Liver (tissue), 8 donors: ENCODE measurements at regions not wholly inside any gene's neighbourhood (a gene's known extent, or its start where the extent isn't known, plus 50 kb on each side); places are given as distances from the start of the nearest gene placed in this dataset.
"Not testable (repeated sequence)": the region's sequence is repeated elsewhere in the genome, so short reads cannot be mapped to it uniquely, and the experiment has no call there.

ENCODE experiments used
- DNase-seq: peaks from one replicate; pipeline ENCODE4 v3.0.0-alpha.2; 2017; ENCODE audit warnings: low spot score
- H3K27ac ChIP-seq, 2 donors: one replicate each; pipeline ENCODE4 v1.7.0; 2013; ENCODE audit warnings: inconsistent platforms in 2 of 2, low read length in 2 of 2, control low read depth in 1 of 2, low read depth in 1 of 2, mild to moderate bottlenecking in 1 of 2
- H3K27me3 ChIP-seq, 4 donors: one replicate each; pipeline versions ENCODE4 v1.6.1 to v1.7.0; 2013; ENCODE audit warnings: low read length in 3 of 4, inconsistent platforms in 1 of 4, mild to moderate bottlenecking in 1 of 4, moderate library complexity in 1 of 4; ENCODE audit not compliant: control insufficient read depth in 4 of 4, insufficient read depth in 4 of 4
- H3K36me3 ChIP-seq, 4 donors: one replicate each; pipeline versions ENCODE4 v1.6.1 to v1.7.0; 2013; ENCODE audit warnings: low read length in 3 of 4, mild to moderate bottlenecking in 3 of 4, low read depth in 1 of 4, moderate library complexity in 1 of 4; ENCODE audit not compliant: control insufficient read depth in 4 of 4, insufficient read depth in 3 of 4
- H3K4me1 ChIP-seq, 4 donors: one replicate each; pipeline versions ENCODE4 v1.6.1 to v1.7.0; 2013; ENCODE audit warnings: low read length in 3 of 4, mild to moderate bottlenecking in 3 of 4, moderate library complexity in 1 of 4; ENCODE audit not compliant: control insufficient read depth in 4 of 4, insufficient read depth in 4 of 4
- H3K4me3 ChIP-seq, 3 donors: one replicate each; pipeline versions ENCODE4 v1.6.1 to v1.7.0; 2013; ENCODE audit warnings: low read length in 3 of 3, control low read depth in 1 of 3, low read depth in 1 of 3, mild to moderate bottlenecking in 1 of 3
- H3K9ac ChIP-seq, 2 donors: one replicate each; pipeline ENCODE4 v1.7.0; 2013; ENCODE audit warnings: low read length in 2 of 2, mild to moderate bottlenecking in 2 of 2, moderate library complexity in 2 of 2, control low read depth in 1 of 2, low read depth in 1 of 2
- H3K9me3 ChIP-seq, 4 donors: one replicate each; pipeline versions ENCODE4 v1.6.1 to v1.7.0; 2013; ENCODE audit warnings: low read length in 3 of 4; ENCODE audit not compliant: control insufficient read depth in 4 of 4
- EGR1 ChIP-seq, 2 donors: IDR thresholded peaks; 2 replicates each; pipeline ENCODE4 v1.6.1; 2016 to 2018; ENCODE audit warnings: antibody characterized with exemption in 2 of 2, low read depth in 2 of 2
- FOXA1 ChIP-seq: IDR thresholded peaks from 2 replicates; pipeline ENCODE4 v1.6.1; 2016; ENCODE audit warnings: antibody characterized with exemption
- FOXA2 ChIP-seq: IDR thresholded peaks from 2 replicates; pipeline ENCODE4 v1.6.1; 2016; ENCODE audit warnings: antibody characterized with exemption
- GABPA ChIP-seq, 2 donors: IDR thresholded peaks in 1 of 2; conservative IDR thresholded peaks in 1 of 2; 2 replicates each; pipeline ENCODE4 v1.6.1; 2016; ENCODE audit warnings: antibody characterized with exemption in 2 of 2, mild to moderate bottlenecking in 1 of 2, moderate library complexity in 1 of 2
- HNF4A ChIP-seq, 2 donors: conservative IDR thresholded peaks; 2 replicates each; pipeline ENCODE4 v1.6.1; 2016; ENCODE audit warnings: antibody characterized with exemption in 2 of 2, mild to moderate bottlenecking in 2 of 2
- HNF4G ChIP-seq: IDR thresholded peaks from 2 replicates; pipeline ENCODE4 v1.6.1; 2016; ENCODE audit warnings: antibody characterized with exemption
- JUND ChIP-seq, 2 donors: IDR thresholded peaks; 2 replicates each; pipeline ENCODE4 v1.6.1; 2016; ENCODE audit warnings: antibody characterized with exemption in 2 of 2
- NR2F2 ChIP-seq: IDR thresholded peaks from 2 replicates; pipeline ENCODE4 v1.6.1; 2016; ENCODE audit warnings: antibody characterized with exemption
- RAD21 ChIP-seq, 2 donors: IDR thresholded peaks; 2 replicates each; pipeline ENCODE4 v1.6.1; 2016; ENCODE audit warnings: antibody characterized with exemption in 2 of 2, mild to moderate bottlenecking in 2 of 2
- RXRA ChIP-seq, 2 donors: IDR thresholded peaks; 2 replicates each; pipeline ENCODE4 v1.6.1; 2017 to 2018; ENCODE audit warnings: antibody characterized with exemption in 2 of 2, mild to moderate bottlenecking in 1 of 2
- SP1 ChIP-seq: IDR thresholded peaks from 2 replicates; pipeline ENCODE4 v1.6.1; 2018; ENCODE audit warnings: antibody characterized with exemption, mild to moderate bottlenecking
- TAF1 ChIP-seq: conservative IDR thresholded peaks from 2 replicates; pipeline ENCODE4 v1.6.1; 2016; ENCODE audit warnings: antibody characterized with exemption, mild to moderate bottlenecking
- YY1 ChIP-seq: IDR thresholded peaks from 2 replicates; pipeline ENCODE4 v1.6.1; 2016; ENCODE audit warnings: antibody characterized with exemption, mild to moderate bottlenecking
- WGBS: extraction: QIAGEN DNeasy Blood & Tissue Kit; methylation state at CpG from one replicate; pipeline ENCODE4 v1.1.7; 2013; 5-methylcytosine and 5-hydroxymethylcytosine counted together
- TF ChIP-seq, protein P1 (sequence below): fragments of 150-350 bp; IDR thresholded peaks from 2 replicates; pipeline ENCODE4 v1.5.1; 2017; ENCODE audit warnings: improper control_type of control experiment, low read depth, low read length; ENCODE audit not compliant: missing input control
- TF ChIP-seq, protein P2 (sequence below): IDR thresholded peaks from 2 replicates; pipeline ENCODE4 v1.6.1; 2016; ENCODE audit warnings: antibody characterized with exemption
- TF ChIP-seq, protein P3 (sequence below): IDR thresholded peaks from 2 replicates; pipeline ENCODE4 v1.6.1; 2016; ENCODE audit warnings: antibody characterized with exemption, mild to moderate bottlenecking
- TF ChIP-seq, protein P4 (sequence below): IDR thresholded peaks from 2 replicates; pipeline ENCODE4 v1.6.1; 2016; ENCODE audit warnings: antibody characterized with exemption
- TF ChIP-seq, protein P5 (sequence below): IDR thresholded peaks from 2 replicates; pipeline ENCODE4 v1.6.1; 2016; ENCODE audit warnings: antibody characterized with exemption
- donor health status: healthy.
- donor health status: healthy.
- donor health status: healthy.
- donor health status: healthy.
- donor health status: healthy.

DNA sequence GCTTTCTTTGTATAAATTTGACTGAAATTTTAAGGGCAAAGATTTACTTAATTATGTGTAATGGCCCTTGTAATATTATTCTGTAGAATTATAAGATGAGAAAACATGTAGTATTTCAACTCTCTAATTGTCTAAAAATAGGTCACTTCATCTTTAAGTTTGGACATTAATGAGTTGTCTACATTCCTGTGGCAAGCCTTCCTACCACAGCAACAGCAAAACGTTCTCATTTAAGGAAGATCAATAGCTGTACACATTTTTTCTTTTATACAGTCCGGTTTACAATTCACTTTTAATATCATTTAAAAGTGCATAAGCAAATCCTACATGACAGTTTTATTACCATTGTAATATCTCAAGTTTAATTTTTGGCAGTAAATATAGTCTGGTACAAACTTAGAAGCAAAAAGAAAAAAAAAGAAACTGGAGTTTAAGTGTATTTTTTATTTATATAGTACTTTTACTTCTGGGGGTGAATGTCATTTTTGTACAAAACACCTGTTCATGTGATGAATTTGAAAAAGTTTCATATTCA, 501.8 kb downstream of the ZPLD1 start:
- no peaks in the 10 kb centered on the region for H3K9me3 ChIP-seq
- H3K36me3 ChIP-seq: no peaks in the 10 kb centered on the region
- H3K9ac ChIP-seq: no peak overlapping the region
- H3K4me1 ChIP-seq: no peaks in the 10 kb centered on the region
- no peak overlapping the region for H3K4me3 ChIP-seq
- WGBS: 36% methylated on average over 2 of the region's 2 CpGs
- H3K27me3 ChIP-seq: no peaks in the 10 kb centered on the region
- TF ChIP-seq SP1 (no peak), EGR1 (IDR thresholded peaks at IDR 0.05; ENCODE audit: low read depth in 2 of 2) (no peak), YY1 (no peak), TAF1 (no peak), RXRA (IDR thresholded peaks at IDR 0.05) (no peak), HNF4A (conservative IDR thresholded peaks at IDR 0.05) (no peak), FOXA1 (no peak), NR2F2 (no peak)
- TF ChIP-seq, protein P1, sequence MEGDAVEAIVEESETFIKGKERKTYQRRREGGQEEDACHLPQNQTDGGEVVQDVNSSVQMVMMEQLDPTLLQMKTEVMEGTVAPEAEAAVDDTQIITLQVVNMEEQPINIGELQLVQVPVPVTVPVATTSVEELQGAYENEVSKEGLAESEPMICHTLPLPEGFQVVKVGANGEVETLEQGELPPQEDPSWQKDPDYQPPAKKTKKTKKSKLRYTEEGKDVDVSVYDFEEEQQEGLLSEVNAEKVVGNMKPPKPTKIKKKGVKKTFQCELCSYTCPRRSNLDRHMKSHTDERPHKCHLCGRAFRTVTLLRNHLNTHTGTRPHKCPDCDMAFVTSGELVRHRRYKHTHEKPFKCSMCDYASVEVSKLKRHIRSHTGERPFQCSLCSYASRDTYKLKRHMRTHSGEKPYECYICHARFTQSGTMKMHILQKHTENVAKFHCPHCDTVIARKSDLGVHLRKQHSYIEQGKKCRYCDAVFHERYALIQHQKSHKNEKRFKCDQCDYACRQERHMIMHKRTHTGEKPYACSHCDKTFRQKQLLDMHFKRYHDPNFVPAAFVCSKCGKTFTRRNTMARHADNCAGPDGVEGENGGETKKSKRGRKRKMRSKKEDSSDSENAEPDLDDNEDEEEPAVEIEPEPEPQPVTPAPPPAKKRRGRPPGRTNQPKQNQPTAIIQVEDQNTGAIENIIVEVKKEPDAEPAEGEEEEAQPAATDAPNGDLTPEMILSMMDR: no peak
- TF ChIP-seq, protein P2, sequence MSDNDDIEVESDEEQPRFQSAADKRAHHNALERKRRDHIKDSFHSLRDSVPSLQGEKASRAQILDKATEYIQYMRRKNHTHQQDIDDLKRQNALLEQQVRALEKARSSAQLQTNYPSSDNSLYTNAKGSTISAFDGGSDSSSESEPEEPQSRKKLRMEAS: no peak
- H3K27ac ChIP-seq: no peak overlapping the region
- no peak for DNase-seq

DNA sequence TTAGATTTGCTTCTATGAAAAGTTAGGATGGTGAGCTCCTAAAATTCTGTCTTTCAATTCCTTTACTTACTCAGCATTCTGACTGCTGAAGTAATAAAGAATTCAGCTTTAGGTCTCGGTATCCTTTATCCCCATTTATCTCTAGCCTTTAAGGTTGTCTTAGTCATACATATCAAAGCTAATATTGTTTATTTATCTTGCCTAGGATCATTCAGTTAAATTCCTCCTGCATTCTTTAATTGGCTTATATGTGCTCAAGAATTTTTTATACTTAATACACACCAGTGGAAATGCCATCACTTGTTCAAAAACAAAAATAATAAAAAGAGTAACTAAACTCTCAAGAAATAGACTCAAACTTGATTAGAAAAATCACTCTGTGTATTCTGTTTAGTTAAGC, 507.0 kb downstream of the ZPLD1 start:
- no peaks in the 10 kb centered on the region for H3K36me3 ChIP-seq
- no peak for DNase-seq
- H3K4me3 ChIP-seq: no peak overlapping the region
- no peak overlapping the region for H3K27ac ChIP-seq
- 77% methylated on average over 1 of the region's 1 CpG for WGBS
- TF ChIP-seq, protein P1: no peak
- TF ChIP-seq JUND (IDR thresholded peaks at IDR 0.05) (no peak), FOXA1 (no peak), GABPA (IDR thresholded peaks at IDR 0.05 in 1 of 2, conservative IDR thresholded peaks at IDR 0.05 in 1 of 2) (no peak), HNF4G (no peak), TAF1 (no peak), FOXA2 (no peak), HNF4A (conservative IDR thresholded peaks at IDR 0.05) (no peak), EGR1 (IDR thresholded peaks at IDR 0.05; ENCODE audit: low read depth in 2 of 2) (no peak), RAD21 (IDR thresholded peaks at IDR 0.05) (no peak), NR2F2 (no peak), SP1 (no peak), YY1 (no peak)
- TF ChIP-seq, protein P3, sequence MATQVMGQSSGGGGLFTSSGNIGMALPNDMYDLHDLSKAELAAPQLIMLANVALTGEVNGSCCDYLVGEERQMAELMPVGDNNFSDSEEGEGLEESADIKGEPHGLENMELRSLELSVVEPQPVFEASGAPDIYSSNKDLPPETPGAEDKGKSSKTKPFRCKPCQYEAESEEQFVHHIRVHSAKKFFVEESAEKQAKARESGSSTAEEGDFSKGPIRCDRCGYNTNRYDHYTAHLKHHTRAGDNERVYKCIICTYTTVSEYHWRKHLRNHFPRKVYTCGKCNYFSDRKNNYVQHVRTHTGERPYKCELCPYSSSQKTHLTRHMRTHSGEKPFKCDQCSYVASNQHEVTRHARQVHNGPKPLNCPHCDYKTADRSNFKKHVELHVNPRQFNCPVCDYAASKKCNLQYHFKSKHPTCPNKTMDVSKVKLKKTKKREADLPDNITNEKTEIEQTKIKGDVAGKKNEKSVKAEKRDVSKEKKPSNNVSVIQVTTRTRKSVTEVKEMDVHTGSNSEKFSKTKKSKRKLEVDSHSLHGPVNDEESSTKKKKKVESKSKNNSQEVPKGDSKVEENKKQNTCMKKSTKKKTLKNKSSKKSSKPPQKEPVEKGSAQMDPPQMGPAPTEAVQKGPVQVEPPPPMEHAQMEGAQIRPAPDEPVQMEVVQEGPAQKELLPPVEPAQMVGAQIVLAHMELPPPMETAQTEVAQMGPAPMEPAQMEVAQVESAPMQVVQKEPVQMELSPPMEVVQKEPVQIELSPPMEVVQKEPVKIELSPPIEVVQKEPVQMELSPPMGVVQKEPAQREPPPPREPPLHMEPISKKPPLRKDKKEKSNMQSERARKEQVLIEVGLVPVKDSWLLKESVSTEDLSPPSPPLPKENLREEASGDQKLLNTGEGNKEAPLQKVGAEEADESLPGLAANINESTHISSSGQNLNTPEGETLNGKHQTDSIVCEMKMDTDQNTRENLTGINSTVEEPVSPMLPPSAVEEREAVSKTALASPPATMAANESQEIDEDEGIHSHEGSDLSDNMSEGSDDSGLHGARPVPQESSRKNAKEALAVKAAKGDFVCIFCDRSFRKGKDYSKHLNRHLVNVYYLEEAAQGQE: no peak
- TF ChIP-seq, protein P4, sequence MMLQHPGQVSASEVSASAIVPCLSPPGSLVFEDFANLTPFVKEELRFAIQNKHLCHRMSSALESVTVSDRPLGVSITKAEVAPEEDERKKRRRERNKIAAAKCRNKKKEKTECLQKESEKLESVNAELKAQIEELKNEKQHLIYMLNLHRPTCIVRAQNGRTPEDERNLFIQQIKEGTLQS: no peak
- TF ChIP-seq, protein P2: no peak
- TF ChIP-seq, protein P5, sequence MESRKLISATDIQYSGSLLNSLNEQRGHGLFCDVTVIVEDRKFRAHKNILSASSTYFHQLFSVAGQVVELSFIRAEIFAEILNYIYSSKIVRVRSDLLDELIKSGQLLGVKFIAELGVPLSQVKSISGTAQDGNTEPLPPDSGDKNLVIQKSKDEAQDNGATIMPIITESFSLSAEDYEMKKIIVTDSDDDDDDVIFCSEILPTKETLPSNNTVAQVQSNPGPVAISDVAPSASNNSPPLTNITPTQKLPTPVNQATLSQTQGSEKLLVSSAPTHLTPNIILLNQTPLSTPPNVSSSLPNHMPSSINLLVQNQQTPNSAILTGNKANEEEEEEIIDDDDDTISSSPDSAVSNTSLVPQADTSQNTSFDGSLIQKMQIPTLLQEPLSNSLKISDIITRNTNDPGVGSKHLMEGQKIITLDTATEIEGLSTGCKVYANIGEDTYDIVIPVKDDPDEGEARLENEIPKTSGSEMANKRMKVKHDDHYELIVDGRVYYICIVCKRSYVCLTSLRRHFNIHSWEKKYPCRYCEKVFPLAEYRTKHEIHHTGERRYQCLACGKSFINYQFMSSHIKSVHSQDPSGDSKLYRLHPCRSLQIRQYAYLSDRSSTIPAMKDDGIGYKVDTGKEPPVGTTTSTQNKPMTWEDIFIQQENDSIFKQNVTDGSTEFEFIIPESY: no peak
- no peaks in the 10 kb centered on the region for H3K9me3 ChIP-seq
- H3K9ac ChIP-seq: no peak overlapping the region
- H3K27me3 ChIP-seq: no peaks in the 10 kb centered on the region
- no peaks in the 10 kb centered on the region for H3K4me1 ChIP-seq

DNA sequence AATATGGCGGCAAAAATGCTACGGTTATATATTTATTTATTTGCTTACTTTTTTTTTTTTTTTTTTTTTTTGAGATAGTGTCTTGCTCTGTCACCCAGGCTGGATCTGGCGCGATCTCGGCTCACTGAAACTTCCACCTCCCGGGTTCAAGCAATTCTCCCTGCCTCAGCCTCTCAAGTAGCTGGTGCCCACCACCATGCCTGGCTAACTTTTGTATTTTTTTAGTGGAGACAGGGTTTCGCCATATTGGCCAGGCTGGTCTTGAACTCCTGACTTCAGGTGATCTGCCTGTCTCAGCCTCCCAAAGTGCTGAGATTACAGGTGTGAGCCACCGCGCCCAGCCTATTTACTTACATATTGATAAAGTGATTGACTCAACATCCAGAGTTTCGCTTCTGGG, 511.6 kb downstream of the ZPLD1 start:
- not testable (repeated sequence) for H3K4me3 ChIP-seq, H3K27me3 ChIP-seq, H3K9ac ChIP-seq, H3K9me3 ChIP-seq, H3K36me3 ChIP-seq, H3K27ac ChIP-seq, DNase-seq, H3K4me1 ChIP-seq
- WGBS: 92% methylated on average over 10 of the region's 10 CpGs
